ENCODE measurements at regions not wholly inside any gene's neighbourhood (a gene's known extent, or its start where the extent isn't known, plus 50 kb on each side); places are given as distances from the start of the nearest gene placed in this dataset.

DNA sequence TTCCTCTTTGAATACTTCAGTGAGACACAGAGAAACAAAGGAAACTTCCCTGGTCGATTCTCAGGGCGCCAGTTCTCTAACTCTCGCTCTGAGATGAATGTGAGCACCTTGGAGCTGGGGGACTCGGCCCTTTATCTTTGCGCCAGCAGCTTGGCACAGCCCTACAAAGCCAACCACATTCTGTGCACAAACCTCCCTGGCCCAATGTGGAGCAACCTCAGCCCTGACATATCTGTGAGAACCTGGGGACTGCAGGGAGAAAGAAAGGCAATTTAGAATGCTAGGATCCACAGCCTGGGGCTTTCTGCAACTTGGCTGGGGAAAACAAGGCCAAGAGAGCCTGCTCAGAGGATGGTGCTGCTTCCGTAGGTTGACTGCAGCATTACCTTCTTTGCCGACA, 63.5 kb upstream of the PRSS58 start:
- in situ Hi-C loops (cut with MboI; ENCODE audit: low pct_unique_long_range_greater_than_20kb, low sequenced_read_pairs, unreplicated experiment): no loop called here
- TF ChIP-seq, protein P1, sequence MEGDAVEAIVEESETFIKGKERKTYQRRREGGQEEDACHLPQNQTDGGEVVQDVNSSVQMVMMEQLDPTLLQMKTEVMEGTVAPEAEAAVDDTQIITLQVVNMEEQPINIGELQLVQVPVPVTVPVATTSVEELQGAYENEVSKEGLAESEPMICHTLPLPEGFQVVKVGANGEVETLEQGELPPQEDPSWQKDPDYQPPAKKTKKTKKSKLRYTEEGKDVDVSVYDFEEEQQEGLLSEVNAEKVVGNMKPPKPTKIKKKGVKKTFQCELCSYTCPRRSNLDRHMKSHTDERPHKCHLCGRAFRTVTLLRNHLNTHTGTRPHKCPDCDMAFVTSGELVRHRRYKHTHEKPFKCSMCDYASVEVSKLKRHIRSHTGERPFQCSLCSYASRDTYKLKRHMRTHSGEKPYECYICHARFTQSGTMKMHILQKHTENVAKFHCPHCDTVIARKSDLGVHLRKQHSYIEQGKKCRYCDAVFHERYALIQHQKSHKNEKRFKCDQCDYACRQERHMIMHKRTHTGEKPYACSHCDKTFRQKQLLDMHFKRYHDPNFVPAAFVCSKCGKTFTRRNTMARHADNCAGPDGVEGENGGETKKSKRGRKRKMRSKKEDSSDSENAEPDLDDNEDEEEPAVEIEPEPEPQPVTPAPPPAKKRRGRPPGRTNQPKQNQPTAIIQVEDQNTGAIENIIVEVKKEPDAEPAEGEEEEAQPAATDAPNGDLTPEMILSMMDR (IDR thresholded peaks at IDR 0.05; ENCODE audit: extremely low read depth, insufficient read depth, missing control alignments): no peak
- DNase-seq (ENCODE audit: low spot score): no peak

DNA sequence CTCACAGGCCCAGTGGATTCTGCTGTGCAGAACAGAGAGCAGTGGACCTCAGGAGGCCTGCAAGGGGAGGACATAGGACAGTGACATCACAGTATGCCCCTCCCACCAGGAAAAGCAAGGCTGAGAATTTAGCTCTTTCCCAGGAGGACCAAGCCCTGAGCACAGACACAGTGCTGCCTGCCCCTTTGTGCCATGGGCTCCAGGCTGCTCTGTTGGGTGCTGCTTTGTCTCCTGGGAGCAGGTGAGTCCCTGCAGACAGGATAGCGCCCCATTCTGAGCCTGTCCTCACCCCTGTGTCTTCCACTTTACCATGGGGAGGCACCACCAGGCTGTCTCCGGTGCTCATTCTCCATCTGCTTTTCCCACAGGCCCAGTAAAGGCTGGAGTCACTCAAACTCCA, 63.0 kb upstream of the PRSS58 start:
- TF ChIP-seq, protein P1 (IDR thresholded peaks at IDR 0.05; ENCODE audit: extremely low read depth, insufficient read depth, missing control alignments): no peak
- DNase-seq (ENCODE audit: low spot score): no peak

GRCh38 chr7:142319970-142320369, 62.1 kb upstream of the PRSS58 start:
- TF ChIP-seq, protein P1 (IDR thresholded peaks at IDR 0.05; ENCODE audit: extremely low read depth, insufficient read depth, missing control alignments): peak; percentile 44
- no peak for DNase-seq (ENCODE audit: low spot score)
- in situ Hi-C loops (cut with MboI; ENCODE audit: low pct_unique_long_range_greater_than_20kb, low sequenced_read_pairs, unreplicated experiment): no loop called here

More for the DNA sequence above, 63.0 kb upstream of the PRSS58 start:
- in situ Hi-C loops (cut with MboI; ENCODE audit: low pct_unique_long_range_greater_than_20kb, low sequenced_read_pairs, unreplicated experiment): no loop called here

GRCh38 chr7:142314281-142314680, 56.4 kb upstream of the PRSS58 start:
- no peak for DNase-seq (ENCODE audit: low spot score)
- TF ChIP-seq, protein P1 (IDR thresholded peaks at IDR 0.05; ENCODE audit: extremely low read depth, insufficient read depth, missing control alignments): no peak

GRCh38 chr7:142313528-142313927, 55.7 kb upstream of the PRSS58 start:
- DNase-seq (ENCODE audit: low spot score): no peak
- TF ChIP-seq, protein P1 (IDR thresholded peaks at IDR 0.05; ENCODE audit: extremely low read depth, insufficient read depth, missing control alignments): no peak
- in situ Hi-C loops (cut with MboI; ENCODE audit: low pct_unique_long_range_greater_than_20kb, low sequenced_read_pairs, unreplicated experiment): no loop called here

More at GRCh38 chr7:142314281-142314680, 56.4 kb upstream of the PRSS58 start:
- in situ Hi-C loops (cut with MboI; ENCODE audit: low pct_unique_long_range_greater_than_20kb, low sequenced_read_pairs, unreplicated experiment): no loop called here

- in situ Hi-C loops (cut with MboI; ENCODE audit: low pct_unique_long_range_greater_than_20kb, low sequenced_read_pairs, unreplicated experiment): no loop called here
- no peak for DNase-seq (ENCODE audit: low spot score)
- TF ChIP-seq, protein P1 (IDR thresholded peaks at IDR 0.05; ENCODE audit: extremely low read depth, insufficient read depth, missing control alignments): no peak
These were observed 54.0 kb upstream of the PRSS58 start for GRCh38 chr7:142311876-142312275.

- no peak for DNase-seq (ENCODE audit: low spot score)
- in situ Hi-C loops (cut with MboI; ENCODE audit: low pct_unique_long_range_greater_than_20kb, low sequenced_read_pairs, unreplicated experiment): loop anchor here (10.0 kb wide), 1 partner anchor 46 kb away; no protein-coding TSS in a partner anchor
- TF ChIP-seq, protein P1 (IDR thresholded peaks at IDR 0.05; ENCODE audit: extremely low read depth, insufficient read depth, missing control alignments): no peak
These were observed 51.1 kb upstream of the PRSS58 start for GRCh38 chr7:142308918-142309317.
